GM23248 (cell line): ENCODE measurements at regions not wholly inside any gene's neighbourhood (a gene's known extent, or its start where the extent isn't known, plus 50 kb on each side); places are given as distances from the start of the nearest gene placed in this dataset.

Source experiments
- EZH2 ChIP-seq: fragments of 200-600 bp; sonication (generic); IDR thresholded peaks from 2 replicates; pipeline ENCODE4 v1.6.1; 2018; ENCODE audit warnings: antibody characterized with exemption, mild to moderate bottlenecking; ENCODE audit not compliant: insufficient read depth, poor library complexity, severe bottlenecking
- EZH2phosphoT487 ChIP-seq: fragments of 200-600 bp; sonication (generic); IDR thresholded peaks from 2 replicates; pipeline ENCODE4 v1.6.1; 2018; ENCODE audit warnings: antibody characterized with exemption, moderate library complexity, mild to moderate bottlenecking, low read depth; ENCODE audit not compliant: insufficient read depth

- no peak for TF ChIP-seq EZH2phosphoT487
- TF ChIP-seq EZH2 = no peak
These were observed 581.0 kb upstream of the MIR17HG start for GRCh38 chr13:90766386-90766902.
